HEK293T (cell line): ENCODE measurements at regions not wholly inside any gene's neighbourhood (a gene's known extent, or its start where the extent isn't known, plus 50 kb on each side); places are given as distances from the start of the nearest gene placed in this dataset.

Experiments used
- ARNT ChIP-seq: fragments of 450-650 bp; IDR thresholded peaks from 2 replicates; pipeline ENCODE4 v1.6.1; 2017; ENCODE audit warnings: mild to moderate bottlenecking
- FOXM1 ChIP-seq: fragments of 450-650 bp; IDR thresholded peaks from 2 replicates; pipeline ENCODE4 v1.6.1; 2017; ENCODE audit warnings: mild to moderate bottlenecking, borderline replicate concordance
- HDGF ChIP-seq: fragments of 450-650 bp; IDR thresholded peaks from 2 replicates; pipeline ENCODE4 v1.6.1; 2017; ENCODE audit warnings: antibody characterized with exemption, borderline replicate concordance
- LEF1 ChIP-seq: fragments of 450-650 bp; IDR thresholded peaks from 2 replicates; pipeline ENCODE4 v1.6.1; 2017; ENCODE audit warnings: mild to moderate bottlenecking, borderline replicate concordance
- NFRKB ChIP-seq: fragments of 450-650 bp; IDR thresholded peaks from 2 replicates; pipeline ENCODE4 v1.6.1; 2016; ENCODE audit warnings: mild to moderate bottlenecking, moderate library complexity
- SP1 ChIP-seq: fragments of 450-650 bp; IDR thresholded peaks from 2 replicates; pipeline ENCODE4 v1.6.1; 2017
- ZNF384 ChIP-seq: fragments of 450-650 bp; IDR thresholded peaks from 2 replicates; pipeline ENCODE4 v1.6.1; 2016

DNA sequence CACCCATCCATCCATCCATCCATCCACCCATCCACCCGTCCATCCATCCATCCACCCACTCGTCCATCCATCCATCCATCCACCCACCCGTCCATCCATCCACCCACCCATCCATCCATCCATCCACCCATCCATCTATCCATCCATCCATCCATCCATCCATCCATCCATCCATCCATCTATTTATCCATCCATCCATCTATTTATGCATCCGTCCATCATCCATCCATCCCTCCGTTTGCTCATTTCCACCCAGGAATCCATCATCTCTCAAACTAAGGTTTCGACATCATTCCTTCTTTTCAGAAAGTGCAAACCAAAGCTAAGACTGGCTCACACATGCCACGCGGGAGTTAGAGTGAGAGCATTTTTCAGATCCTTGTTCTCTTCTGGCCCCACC, 52.8 kb upstream of the POFUT2 start:
- TF ChIP-seq SP1 (no peak), LEF1 (no peak), HDGF (no peak), ZNF384 (no peak), FOXM1 (no peak), NFRKB (no peak), ARNT (no peak)
